Lower lobe of right lung (tissue), 2 donors: ENCODE measurements at regions not wholly inside any gene's neighbourhood (a gene's known extent, or its start where the extent isn't known, plus 50 kb on each side); places are given as distances from the start of the nearest gene placed in this dataset.

Experiments used
- ATAC-seq, 2 donors: fragments of 200-7000 bp; cut with Tn5 transposase; one replicate each; pipeline ENCODE4 v1.9.1; 2020 to 2022; ENCODE audit warnings: mild to moderate bottlenecking in 2 of 2, moderate library complexity in 2 of 2
- DNase-seq: peaks from one replicate; pipeline ENCODE4 v3.0.0-alpha.2; 2020
- H3K27ac ChIP-seq: fragments of 200-600 bp; one replicate; pipeline ENCODE4 v1.8.0; 2022
- H3K27me3 ChIP-seq: fragments of 200-600 bp; one replicate; pipeline ENCODE4 v1.8.0; 2022; ENCODE audit warnings: low read depth
- H3K36me3 ChIP-seq: fragments of 200-600 bp; one replicate; pipeline ENCODE4 v1.8.0; 2022; ENCODE audit warnings: mild to moderate bottlenecking
- H3K4me1 ChIP-seq: fragments of 200-600 bp; one replicate; pipeline ENCODE4 v1.8.0; 2022
- H3K4me3 ChIP-seq: fragments of 200-600 bp; one replicate; pipeline ENCODE4 v1.8.0; 2022; ENCODE audit warnings: mild to moderate bottlenecking
- H3K9me3 ChIP-seq: fragments of 200-600 bp; one replicate; pipeline ENCODE4 v1.8.0; 2022
- CTCF ChIP-seq: fragments of 200-600 bp; IDR thresholded peaks from one replicate; pipeline ENCODE4 v1.8.0; 2022; ENCODE audit warnings: antibody characterized with exemption, mild to moderate bottlenecking
- intact Hi-C: fragments of 100-400 bp; cut with DNase I; formaldehyde crosslinking; loops from one replicate; pipeline ENCODE4 v1.11.0; 2022
- donor health status: DM: no; HTN: yes; CAD: no; lungs with severe emphysema.

- TF ChIP-seq CTCF = no peak
- ATAC-seq (no peak), DNase-seq (no peak)
- Histone ChIP-seq H3K27ac (no peak overlapping the region), H3K4me3 (no peak overlapping the region), H3K4me1 (no peaks in the 10 kb centered on the region), H3K9me3 (no peaks in the 10 kb centered on the region), H3K36me3 (no peaks in the 10 kb centered on the region), H3K27me3 (no peaks in the 10 kb centered on the region)
- intact Hi-C loops = no loop called here
Measured at GRCh38 chr11:104332110-104332509, 168.2 kb upstream of the PDGFD start.

GRCh38 chr11:104329078-104329665 lies 165.2 kb upstream of the PDGFD start:
- DNase-seq (no peak), ATAC-seq (no peak)
- H3K36me3 ChIP-seq = no peaks in the 10 kb centered on the region
- no peaks in the 10 kb centered on the region for H3K27me3 ChIP-seq
- H3K4me1 ChIP-seq = no peaks in the 10 kb centered on the region
- intact Hi-C loops = no loop called here
- no peak overlapping the region for H3K27ac ChIP-seq
- H3K9me3 ChIP-seq = no peaks in the 10 kb centered on the region
- TF ChIP-seq CTCF = no peak
- H3K4me3 ChIP-seq = no peak overlapping the region

GRCh38 chr11:104328512-104328907 lies 164.6 kb upstream of the PDGFD start:
- intact Hi-C loops = no loop called here
- Histone ChIP-seq H3K9me3 (no peaks in the 10 kb centered on the region), H3K36me3 (no peaks in the 10 kb centered on the region), H3K27me3 (no peaks in the 10 kb centered on the region), H3K4me1 (no peaks in the 10 kb centered on the region), H3K4me3 (no peak overlapping the region), H3K27ac (no peak overlapping the region)
- DNase-seq = no peak
- TF ChIP-seq CTCF = no peak
- no peak for ATAC-seq

- no peak overlapping the region for H3K4me3 ChIP-seq
- DNase-seq = no peak
- H3K9me3 ChIP-seq = no peaks in the 10 kb centered on the region
- no peak for ATAC-seq
- intact Hi-C loops = no loop called here
- no peaks in the 10 kb centered on the region for H3K27me3 ChIP-seq
- H3K4me1 ChIP-seq = no peaks in the 10 kb centered on the region
- H3K36me3 ChIP-seq = no peaks in the 10 kb centered on the region
- no peak overlapping the region for H3K27ac ChIP-seq
- no peak for TF ChIP-seq CTCF
Measured at GRCh38 chr11:104327861-104328511, 164.0 kb upstream of the PDGFD start.

GRCh38 chr11:104325093-104325492 lies 161.1 kb upstream of the PDGFD start:
- no peak for ATAC-seq
- H3K4me1 ChIP-seq = no peaks in the 10 kb centered on the region
- TF ChIP-seq CTCF = no peak
- no peak for DNase-seq
- H3K27me3 ChIP-seq = no peaks in the 10 kb centered on the region
- H3K4me3 ChIP-seq = no peak overlapping the region
- no peaks in the 10 kb centered on the region for H3K36me3 ChIP-seq
- intact Hi-C loops = no loop called here
- no peaks in the 10 kb centered on the region for H3K9me3 ChIP-seq
- H3K27ac ChIP-seq = no peak overlapping the region
